ENCODE measurements at regions not wholly inside any gene's neighbourhood (a gene's known extent, or its start where the extent isn't known, plus 50 kb on each side); places are given as distances from the start of the nearest gene placed in this dataset.

DNA sequence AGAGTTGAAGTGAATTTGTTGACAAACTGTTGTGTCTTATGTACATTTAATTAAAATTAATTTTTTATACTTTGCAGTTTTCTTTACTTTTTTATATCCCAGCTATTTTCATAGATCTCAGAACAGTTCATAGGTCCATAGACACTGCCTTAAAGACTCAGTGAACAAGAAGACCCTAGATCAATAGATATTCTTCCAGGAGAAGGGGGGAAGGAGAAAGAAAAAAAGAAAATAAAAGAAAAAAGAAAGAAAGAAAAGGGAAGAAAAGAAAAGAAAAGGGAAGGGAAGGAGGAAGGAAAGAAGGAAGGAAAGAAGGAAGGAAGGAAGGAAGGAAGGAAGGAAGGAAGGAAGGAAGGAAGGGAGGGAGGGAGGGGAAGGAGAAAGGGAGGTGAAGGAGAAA lies 130.8 kb downstream of the MAFB start:
- peaks cover 5% of the 10 kb centered on the region for H3K4me1 ChIP-seq
- no peaks in the 10 kb centered on the region for H3K9me3 ChIP-seq
- H3K4me3 ChIP-seq = no peak overlapping the region
- H3K36me3 ChIP-seq = no peaks in the 10 kb centered on the region
- TF ChIP-seq POLR2A (IDR thresholded peaks at IDR 0.05) = no peak
- TF ChIP-seq POLR2AphosphoS5 (IDR thresholded peaks at IDR 0.05) = no peak
- TF ChIP-seq EP300 (IDR thresholded peaks at IDR 0.05) = no peak
- no peak for TF ChIP-seq CTCF (IDR thresholded peaks at IDR 0.05)
- H3K27me3 ChIP-seq = no peaks in the 10 kb centered on the region
- H3K27ac ChIP-seq = no peak overlapping the region
- DNase-seq (ENCODE audit: low spot score in 2 of 2) = no peak

DNA sequence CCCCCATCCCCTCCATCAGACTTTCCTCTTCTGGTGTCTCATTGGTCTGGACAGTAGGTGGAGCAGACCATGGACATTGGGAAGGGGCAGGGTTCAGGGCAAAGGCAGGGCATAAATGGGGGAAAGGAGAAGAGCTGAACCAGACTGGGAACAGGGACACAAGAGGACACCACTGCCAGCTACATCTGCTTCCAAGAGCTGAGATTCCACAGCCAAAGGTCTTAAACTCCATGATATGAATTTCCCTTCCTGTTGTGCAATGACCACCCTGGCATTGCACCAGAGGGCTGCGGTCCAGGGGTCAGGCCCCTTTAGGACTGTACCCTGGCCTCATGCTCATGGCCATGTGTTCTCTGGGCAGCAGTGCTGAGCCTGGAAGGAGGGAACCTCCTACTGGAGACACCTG lies 137.9 kb downstream of the MAFB start:
- TF ChIP-seq POLR2AphosphoS5 (IDR thresholded peaks at IDR 0.05) (no peak), EP300 (IDR thresholded peaks at IDR 0.05) (no peak), POLR2A (IDR thresholded peaks at IDR 0.05) (no peak), CTCF (IDR thresholded peaks at IDR 0.05) (no peak)
- WGBS = 86% methylated on average over 1 of the region's 1 CpG
- no peak for DNase-seq (ENCODE audit: low spot score in 2 of 2)

DNA sequence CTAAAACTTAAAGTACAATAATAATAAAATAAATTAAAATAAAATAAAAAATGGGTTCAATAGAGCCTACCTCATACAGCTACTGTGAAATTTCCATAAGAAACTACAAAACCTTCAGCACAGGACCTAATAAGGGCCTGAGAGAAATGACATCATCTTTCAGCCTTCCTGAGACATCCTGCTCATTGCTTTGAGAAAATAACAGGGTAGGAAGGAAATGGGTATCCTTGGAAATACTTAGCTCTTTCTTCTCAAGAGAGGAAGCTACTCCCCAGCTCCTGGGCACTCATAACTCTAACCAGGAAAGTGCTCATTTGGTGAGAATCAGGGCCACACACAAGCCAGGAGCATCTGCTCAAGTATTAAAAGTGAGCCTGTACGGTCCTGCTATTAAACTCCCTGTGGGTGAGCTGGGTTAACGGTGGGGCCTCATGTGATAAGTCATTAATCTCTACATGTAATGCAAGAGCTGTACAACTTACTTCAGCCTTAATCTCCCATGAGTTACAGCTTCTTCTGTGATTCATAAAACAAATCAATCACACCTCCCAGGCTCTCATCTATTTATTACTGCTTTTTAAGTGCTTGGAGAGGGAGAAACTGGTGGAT lies 141.4 kb downstream of the MAFB start:
- 59% methylated on average over 2 of the region's 2 CpGs for WGBS
- DNase-seq (ENCODE audit: low spot score in 2 of 2) = no peak
- H3K27me3 ChIP-seq = no peaks in the 10 kb centered on the region
- H3K27ac ChIP-seq = no peak overlapping the region
- no peak for TF ChIP-seq CTCF (IDR thresholded peaks at IDR 0.05)
- no peak for TF ChIP-seq POLR2A (IDR thresholded peaks at IDR 0.05)
- no peaks in the 10 kb centered on the region for H3K9me3 ChIP-seq
- H3K4me1 ChIP-seq = no peaks in the 10 kb centered on the region
- no peaks in the 10 kb centered on the region for H3K36me3 ChIP-seq
- no peak overlapping the region for H3K4me3 ChIP-seq

More for the DNA sequence above, 137.9 kb downstream of the MAFB start:
- no peak overlapping the region for H3K27ac ChIP-seq
- no peaks in the 10 kb centered on the region for H3K27me3 ChIP-seq
- H3K4me1 ChIP-seq = no peaks in the 10 kb centered on the region
- no peaks in the 10 kb centered on the region for H3K9me3 ChIP-seq
- H3K36me3 ChIP-seq = no peaks in the 10 kb centered on the region
- no peak overlapping the region for H3K4me3 ChIP-seq

GRCh38 chr20:40545478-40545877 lies 143.6 kb downstream of the MAFB start:
- H3K4me1 ChIP-seq = no peaks in the 10 kb centered on the region
- H3K9me3 ChIP-seq = no peaks in the 10 kb centered on the region
- no peak overlapping the region for H3K4me3 ChIP-seq
- 100% methylated on average over 1 of the region's 2 CpGs for WGBS
- DNase-seq (ENCODE audit: low spot score in 2 of 2) = no peak
- H3K27me3 ChIP-seq = no peaks in the 10 kb centered on the region
- no peaks in the 10 kb centered on the region for H3K36me3 ChIP-seq
- TF ChIP-seq POLR2AphosphoS5 (IDR thresholded peaks at IDR 0.05) = no peak
- no peak for TF ChIP-seq EP300 (IDR thresholded peaks at IDR 0.05)
- TF ChIP-seq CTCF (IDR thresholded peaks at IDR 0.05) = no peak
- no peak overlapping the region for H3K27ac ChIP-seq

DNA sequence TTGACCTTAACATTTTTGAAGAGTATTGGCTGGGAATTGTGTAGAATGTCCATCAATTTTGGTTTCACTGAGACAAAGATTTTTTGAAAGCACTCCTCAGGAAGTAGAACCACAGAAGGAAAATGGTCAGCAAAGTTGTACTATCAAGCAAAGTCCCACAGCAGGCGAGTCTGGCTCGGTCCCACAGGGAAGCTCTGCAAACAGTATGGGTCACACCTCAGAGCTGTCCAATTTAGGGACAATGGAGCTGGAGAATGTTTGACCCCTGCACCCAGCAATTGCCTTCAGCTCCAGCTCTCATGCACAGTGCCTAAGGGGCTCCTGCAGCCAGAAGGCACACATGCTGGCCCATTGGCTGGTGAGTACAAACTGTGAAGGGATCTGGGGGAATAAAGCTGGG lies 147.0 kb downstream of the MAFB start:
- Histone ChIP-seq H3K36me3 (no peaks in the 10 kb centered on the region), H3K9me3 (no peaks in the 10 kb centered on the region), H3K27ac (no peak overlapping the region), H3K27me3 (no peaks in the 10 kb centered on the region), H3K4me1 (no peaks in the 10 kb centered on the region), H3K4me3 (no peak overlapping the region)
- WGBS = 94% methylated on average over 2 of the region's 2 CpGs
- DNase-seq (ENCODE audit: low spot score in 2 of 2) = no peak
- TF ChIP-seq POLR2AphosphoS5 (IDR thresholded peaks at IDR 0.05) (no peak), CTCF (IDR thresholded peaks at IDR 0.05) (no peak), POLR2A (IDR thresholded peaks at IDR 0.05) (no peak), EP300 (IDR thresholded peaks at IDR 0.05) (no peak)
